ENCODE measurements at regions not wholly inside any gene's neighbourhood (a gene's known extent, or its start where the extent isn't known, plus 50 kb on each side); places are given as distances from the start of the nearest gene placed in this dataset.

DNA sequence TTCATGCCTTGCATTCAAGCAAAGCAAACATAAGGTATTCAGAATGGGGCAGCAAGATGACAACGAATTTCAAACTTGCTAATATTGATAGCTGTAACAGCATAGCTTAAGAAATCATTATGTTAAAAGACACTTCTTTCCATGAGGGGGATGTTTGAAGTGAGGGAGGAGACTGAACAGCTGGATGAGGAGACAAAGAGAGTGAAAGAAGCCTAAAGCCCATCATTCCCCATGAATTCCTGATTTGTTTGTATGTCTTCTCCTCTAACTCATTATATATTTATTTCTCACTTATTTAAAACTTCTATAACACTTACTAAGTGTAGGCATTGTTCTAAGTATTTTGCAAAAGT is 125.2 kb upstream of the PBX1 start:
- intact Hi-C loops (cut with micrococcal nuclease), result no loop called here
- H3K4me3 Mint-ChIP-seq, result no peak overlapping the region
- H3K27ac Mint-ChIP-seq, result no peak overlapping the region
- DNase-seq (no peak), ATAC-seq (ENCODE audit: low read depth) (no peak)
- H3K27me3 Mint-ChIP-seq, result no peaks in the 10 kb centered on the region
- peaks cover 2% of the 10 kb centered on the region for H3K9me3 Mint-ChIP-seq
- POLR2A ChIA-PET, result no interaction called here
- no peaks in the 10 kb centered on the region for H3K36me3 Mint-ChIP-seq (ENCODE audit: low read depth)
- H3K4me1 Mint-ChIP-seq, result no peaks in the 10 kb centered on the region
- CTCF ChIA-PET, result no interaction called here
- TF ChIP-seq, protein P1, sequence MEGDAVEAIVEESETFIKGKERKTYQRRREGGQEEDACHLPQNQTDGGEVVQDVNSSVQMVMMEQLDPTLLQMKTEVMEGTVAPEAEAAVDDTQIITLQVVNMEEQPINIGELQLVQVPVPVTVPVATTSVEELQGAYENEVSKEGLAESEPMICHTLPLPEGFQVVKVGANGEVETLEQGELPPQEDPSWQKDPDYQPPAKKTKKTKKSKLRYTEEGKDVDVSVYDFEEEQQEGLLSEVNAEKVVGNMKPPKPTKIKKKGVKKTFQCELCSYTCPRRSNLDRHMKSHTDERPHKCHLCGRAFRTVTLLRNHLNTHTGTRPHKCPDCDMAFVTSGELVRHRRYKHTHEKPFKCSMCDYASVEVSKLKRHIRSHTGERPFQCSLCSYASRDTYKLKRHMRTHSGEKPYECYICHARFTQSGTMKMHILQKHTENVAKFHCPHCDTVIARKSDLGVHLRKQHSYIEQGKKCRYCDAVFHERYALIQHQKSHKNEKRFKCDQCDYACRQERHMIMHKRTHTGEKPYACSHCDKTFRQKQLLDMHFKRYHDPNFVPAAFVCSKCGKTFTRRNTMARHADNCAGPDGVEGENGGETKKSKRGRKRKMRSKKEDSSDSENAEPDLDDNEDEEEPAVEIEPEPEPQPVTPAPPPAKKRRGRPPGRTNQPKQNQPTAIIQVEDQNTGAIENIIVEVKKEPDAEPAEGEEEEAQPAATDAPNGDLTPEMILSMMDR (IDR thresholded peaks at IDR 0.05), result no peak

DNA sequence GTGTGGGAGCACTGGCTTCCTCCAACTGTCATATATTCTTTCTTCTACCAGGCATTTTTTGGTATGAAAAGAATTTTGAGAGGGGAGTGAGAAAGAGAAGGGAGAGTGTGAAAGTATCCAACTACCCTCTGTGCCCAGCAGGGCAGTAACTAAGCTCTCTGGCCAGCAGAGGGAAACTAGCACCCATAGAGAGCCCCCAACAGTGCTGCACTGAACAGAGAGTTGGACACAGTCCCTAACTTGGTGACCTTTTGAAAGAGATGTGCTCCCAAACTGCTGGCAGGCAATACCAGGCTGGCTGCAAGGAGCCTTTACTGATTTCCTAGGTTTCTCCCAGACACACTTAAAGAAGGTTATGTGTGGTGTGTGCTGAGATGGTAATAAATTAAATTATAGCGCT is 118.8 kb upstream of the PBX1 start:
- ATAC-seq (ENCODE audit: low read depth) (no peak), DNase-seq (no peak)
- TF ChIP-seq, protein P1 (IDR thresholded peaks at IDR 0.05), result no peak
- Mint-ChIP-seq H3K4me1 (no peaks in the 10 kb centered on the region), H3K9me3 (no peaks in the 10 kb centered on the region), H3K27me3 (no peaks in the 10 kb centered on the region), H3K36me3 (ENCODE audit: low read depth) (no peaks in the 10 kb centered on the region), H3K4me3 (no peak overlapping the region), H3K27ac (no peak overlapping the region)
- intact Hi-C loops (cut with micrococcal nuclease), result no loop called here
- CTCF ChIA-PET, result no interaction called here
- POLR2A ChIA-PET, result no interaction called here

GRCh38 chr1:164443166-164443565 is 115.8 kb upstream of the PBX1 start:
- Mint-ChIP-seq H3K36me3 (ENCODE audit: low read depth) (no peaks in the 10 kb centered on the region), H3K4me3 (no peak overlapping the region), H3K9me3 (no peaks in the 10 kb centered on the region), H3K27ac (no peak overlapping the region), H3K4me1 (no peaks in the 10 kb centered on the region), H3K27me3 (no peaks in the 10 kb centered on the region)
- ChIA-PET POLR2A (no interaction called here), CTCF (no interaction called here)
- ATAC-seq (ENCODE audit: low read depth) (no peak), DNase-seq (no peak)
- intact Hi-C loops (cut with micrococcal nuclease), result no loop called here
- TF ChIP-seq, protein P1 (IDR thresholded peaks at IDR 0.05), result no peak

GRCh38 chr1:164443836-164444235 is 115.1 kb upstream of the PBX1 start:
- no peak overlapping the region for H3K27ac Mint-ChIP-seq
- ChIA-PET POLR2A (no interaction called here), CTCF (no interaction called here)
- ATAC-seq (ENCODE audit: low read depth) (no peak), DNase-seq (no peak)
- no peaks in the 10 kb centered on the region for H3K36me3 Mint-ChIP-seq (ENCODE audit: low read depth)
- no peaks in the 10 kb centered on the region for H3K27me3 Mint-ChIP-seq
- intact Hi-C loops (cut with micrococcal nuclease), result no loop called here
- H3K9me3 Mint-ChIP-seq, result no peaks in the 10 kb centered on the region
- no peaks in the 10 kb centered on the region for H3K4me1 Mint-ChIP-seq
- TF ChIP-seq, protein P1 (IDR thresholded peaks at IDR 0.05), result no peak
- H3K4me3 Mint-ChIP-seq, result no peak overlapping the region

GRCh38 chr1:164446020-164446419 is 113.0 kb upstream of the PBX1 start:
- intact Hi-C loops (cut with micrococcal nuclease), result no loop called here
- Mint-ChIP-seq H3K9me3 (no peaks in the 10 kb centered on the region), H3K4me1 (no peaks in the 10 kb centered on the region), H3K27ac (no peak overlapping the region), H3K4me3 (no peak overlapping the region), H3K27me3 (no peaks in the 10 kb centered on the region), H3K36me3 (ENCODE audit: low read depth) (no peaks in the 10 kb centered on the region)
- DNase-seq, result no peak
- CTCF ChIA-PET, result no interaction called here
- ATAC-seq (ENCODE audit: low read depth), result no peak
- TF ChIP-seq, protein P1 (IDR thresholded peaks at IDR 0.05), result no peak
- POLR2A ChIA-PET, result no interaction called here

Measured in activated B cell treated with CpG ODN at 0.5 μM for 24 hours (primary cell).